Fibroblast of lung (primary cell): ENCODE measurements at regions not wholly inside any gene's neighbourhood (a gene's known extent, or its start where the extent isn't known, plus 50 kb on each side); places are given as distances from the start of the nearest gene placed in this dataset.
A peak's percentile ranks its signal among the peaks of the same experiment; 100 is the strongest.

Experiments
- DNase-seq, 2 donors: peaks; one replicate each; pipeline versions ENCODE4 v3.0.0 to v3.0.0-alpha.2; 2010; ENCODE audit warnings: low read depth in 2 of 2
- H2AFZ ChIP-seq: 2 replicates; pipeline ENCODE4 v1.5.1; 2012; ENCODE audit warnings: low read length, control low read depth, inconsistent platforms
- H3K27ac ChIP-seq: 2 replicates; pipeline ENCODE4 v1.5.1; 2011; ENCODE audit warnings: low read length, control low read depth; ENCODE audit not compliant: insufficient read depth
- H3K27me3 ChIP-seq: 2 replicates; pipeline ENCODE4 v1.5.1; 2011; ENCODE audit warnings: mild to moderate bottlenecking, low read length; ENCODE audit not compliant: control insufficient read depth, insufficient read depth
- H3K36me3 ChIP-seq: 2 replicates; pipeline ENCODE4 v1.5.1; 2011; ENCODE audit warnings: low read length; ENCODE audit not compliant: control insufficient read depth, insufficient read depth
- H3K4me1 ChIP-seq: 2 replicates; pipeline ENCODE4 v1.5.1; 2011; ENCODE audit warnings: low read length; ENCODE audit not compliant: control insufficient read depth, insufficient read depth; ENCODE audit errors: extremely low read depth
- H3K4me2 ChIP-seq: 2 replicates; pipeline ENCODE4 v1.5.1; 2011; ENCODE audit warnings: low read length, control low read depth; ENCODE audit not compliant: insufficient read depth; ENCODE audit errors: extremely low read depth
- H3K4me3 ChIP-seq, 4 experiments: fragments of 200-600 bp in 1 of 4; sonication (generic) in 1 of 4; replicated peaks in 1 of 4; 2 replicates each; pipeline ENCODE4 v1.5.1; 2011 to 2016; ENCODE audit warnings: low read length in 4 of 4, low read depth in 3 of 4, mild to moderate bottlenecking in 3 of 4, control low read depth in 2 of 4, inconsistent platforms in 1 of 4, mixed read lengths in 1 of 4; ENCODE audit not compliant: insufficient read depth in 1 of 4; ENCODE audit errors: control extremely low read depth in 1 of 4
- H3K79me2 ChIP-seq: 2 replicates; pipeline ENCODE4 v1.5.1; 2012; ENCODE audit warnings: mild to moderate bottlenecking, low read length, inconsistent platforms; ENCODE audit not compliant: control insufficient read depth, insufficient read depth
- H3K9ac ChIP-seq: 2 replicates; pipeline ENCODE4 v1.5.1; 2011; ENCODE audit warnings: mild to moderate bottlenecking, low read length, control low read depth; ENCODE audit not compliant: insufficient read depth
- H3K9me3 ChIP-seq: 2 replicates; pipeline ENCODE4 v1.5.1; 2012; ENCODE audit warnings: low read depth, low read length; ENCODE audit not compliant: control insufficient read depth, insufficient read depth
- H4K20me1 ChIP-seq: 2 replicates; pipeline ENCODE4 v1.5.1; 2011; ENCODE audit warnings: low read length; ENCODE audit not compliant: control insufficient read depth, insufficient read depth; ENCODE audit errors: extremely low read depth
- CTCF ChIP-seq, 2 donors: IDR thresholded peaks in 1 of 2; conservative IDR thresholded peaks in 1 of 2; 1 replicate in 1 of 2; 2 replicates in 1 of 2; pipeline ENCODE4 v1.5.1; 2011 to 2012; ENCODE audit warnings: low read length in 2 of 2, control low read depth in 1 of 2, inconsistent platforms in 1 of 2, low read depth in 1 of 2, mild to moderate bottlenecking in 1 of 2
- EZH2 ChIP-seq: IDR thresholded peaks from 2 replicates; pipeline ENCODE4 v1.5.1; 2012; ENCODE audit warnings: low read length, control low read depth, mild to moderate bottlenecking; ENCODE audit errors: missing control alignments

GRCh38 chr10:31605426-31605825 lies 286.4 kb downstream of the ZEB1 start:
- Histone ChIP-seq H3K79me2 (no peaks in the 10 kb centered on the region), H2AFZ (no peak overlapping the region), H3K9ac (no peak overlapping the region), H3K4me2 (no peak overlapping the region), H3K4me3 (no peak overlapping the region), H3K9me3 (no peaks in the 10 kb centered on the region), H3K4me1 (peaks cover 5% of the 10 kb centered on the region), H4K20me1 (no peaks in the 10 kb centered on the region), H3K36me3 (no peaks in the 10 kb centered on the region), H3K27ac (no peak overlapping the region), H3K27me3 (no peaks in the 10 kb centered on the region)
- no peak for DNase-seq
- TF ChIP-seq EZH2 (no peak), CTCF (conservative IDR thresholded peaks at IDR 0.05 in 1 of 2, IDR thresholded peaks at IDR 0.05 in 1 of 2; ENCODE audit: low read depth in 1 of 2, low read length in 2 of 2) (no peak)

GRCh38 chr10:31604646-31605170 lies 285.7 kb downstream of the ZEB1 start:
- no peak overlapping the region for H3K4me2 ChIP-seq
- DNase-seq = no peak
- no peak overlapping the region for H3K4me3 ChIP-seq
- H3K4me1 ChIP-seq = peaks cover 5% of the 10 kb centered on the region
- H3K36me3 ChIP-seq = no peaks in the 10 kb centered on the region
- no peak overlapping the region for H3K27ac ChIP-seq
- H3K27me3 ChIP-seq = no peaks in the 10 kb centered on the region
- H2AFZ ChIP-seq = no peak overlapping the region
- H4K20me1 ChIP-seq = no peaks in the 10 kb centered on the region
- no peak overlapping the region for H3K9ac ChIP-seq
- no peak for TF ChIP-seq CTCF (conservative IDR thresholded peaks at IDR 0.05 in 1 of 2, IDR thresholded peaks at IDR 0.05 in 1 of 2; ENCODE audit: low read depth in 1 of 2, low read length in 2 of 2)
- TF ChIP-seq EZH2 = no peak
- no peaks in the 10 kb centered on the region for H3K9me3 ChIP-seq
- no peaks in the 10 kb centered on the region for H3K79me2 ChIP-seq

GRCh38 chr10:31604096-31604495 lies 285.1 kb downstream of the ZEB1 start:
- H3K4me1 ChIP-seq = peaks cover 5% of the 10 kb centered on the region
- H3K27ac ChIP-seq = peak overlapping the region; percentile 76
- no peaks in the 10 kb centered on the region for H3K36me3 ChIP-seq
- TF ChIP-seq CTCF (conservative IDR thresholded peaks at IDR 0.05 in 1 of 2, IDR thresholded peaks at IDR 0.05 in 1 of 2; ENCODE audit: low read depth in 1 of 2, low read length in 2 of 2) = no peak
- H3K27me3 ChIP-seq = no peaks in the 10 kb centered on the region
- H2AFZ ChIP-seq = peak overlapping the region; percentile 35
- peak in 1 of 2 donors; percentile 74 for DNase-seq
- no peaks in the 10 kb centered on the region for H3K79me2 ChIP-seq
- peak overlapping the region; percentile 68 for H3K4me2 ChIP-seq
- no peaks in the 10 kb centered on the region for H4K20me1 ChIP-seq
- H3K9ac ChIP-seq = peak overlapping the region; percentile 34
- peak overlapping the region in 3 of 4 experiments; percentile 40 to 69 (median 65) for H3K4me3 ChIP-seq
- H3K9me3 ChIP-seq = no peaks in the 10 kb centered on the region
